Posterior cingulate gyrus (tissue), 11 donors: ENCODE measurements at regions not wholly inside any gene's neighbourhood (a gene's known extent, or its start where the extent isn't known, plus 50 kb on each side); places are given as distances from the start of the nearest gene placed in this dataset.
A peak's percentile ranks its signal among the peaks of the same experiment; 100 is the strongest.

ENCODE experiments used
- DNase-seq, 10 donors: peaks; one replicate each; pipeline versions ENCODE4 v3.0.0 to v3.0.0-alpha.2; 2020 to 2021; ENCODE audit warnings: mixed read lengths in 3 of 10
- intact Hi-C: fragments of 100-400 bp; cut with DNase I; formaldehyde crosslinking; loops from one replicate; pipeline ENCODE4 v1.15.1; 2023

GRCh38 chr10:52636874-52637273 is 135.7 kb downstream of the MBL2 start:
- intact Hi-C loops, result no loop called here
- DNase-seq, result no peak

- intact Hi-C loops, result no loop called here
- DNase-seq, result no peak
Measured at GRCh38 chr10:52637592-52637991, 135.0 kb downstream of the MBL2 start.

GRCh38 chr10:52639652-52640051 is 132.9 kb downstream of the MBL2 start:
- no peak for DNase-seq
- intact Hi-C loops, result no loop called here

GRCh38 chr10:52642208-52642607 is 130.4 kb downstream of the MBL2 start:
- DNase-seq, result no peak
- intact Hi-C loops, result no loop called here

GRCh38 chr10:52644373-52645186 is 128.0 kb downstream of the MBL2 start:
- DNase-seq, result peak in 5 of 10 donors; percentile 21 to 70 (median 42)
- intact Hi-C loops, result loop anchor here (1.0 kb wide), 1 partner anchor 85 kb away; no protein-coding TSS in a partner anchor

- intact Hi-C loops, result no loop called here
- no peak for DNase-seq
Measured at GRCh38 chr10:52645187-52645758, 127.3 kb downstream of the MBL2 start.

GRCh38 chr10:52649511-52649910 is 123.1 kb downstream of the MBL2 start:
- intact Hi-C loops, result no loop called here

GRCh38 chr10:52650873-52651272 is 121.7 kb downstream of the MBL2 start:
- intact Hi-C loops, result no loop called here
- DNase-seq, result no peak

More at GRCh38 chr10:52649511-52649910, 123.1 kb downstream of the MBL2 start:
- no peak for DNase-seq

GRCh38 chr10:52651293-52651692 is 121.3 kb downstream of the MBL2 start:
- no peak for DNase-seq
- intact Hi-C loops, result no loop called here

GRCh38 chr10:52652431-52653262 is 119.9 kb downstream of the MBL2 start:
- DNase-seq, result peak in 1 of 10 donors; percentile 37
- intact Hi-C loops, result no loop called here

- DNase-seq, result peak in 6 of 10 donors; percentile 15 to 63 (median 34)
- intact Hi-C loops, result no loop called here
Measured at GRCh38 chr10:52653263-52653909, 119.2 kb downstream of the MBL2 start.

GRCh38 chr10:52654201-52654600 is 118.4 kb downstream of the MBL2 start:
- intact Hi-C loops, result no loop called here
- no peak for DNase-seq

GRCh38 chr10:52658112-52658511 is 114.5 kb downstream of the MBL2 start:
- intact Hi-C loops, result no loop called here
- no peak for DNase-seq

- intact Hi-C loops, result no loop called here
- no peak for DNase-seq
Measured at GRCh38 chr10:52659085-52659484, 113.5 kb downstream of the MBL2 start.

GRCh38 chr10:52662256-52662655 is 110.3 kb downstream of the MBL2 start:
- intact Hi-C loops, result no loop called here
- no peak for DNase-seq

GRCh38 chr10:52663161-52663560 is 109.4 kb downstream of the MBL2 start:
- no peak for DNase-seq
- intact Hi-C loops, result no loop called here

- intact Hi-C loops, result no loop called here
- no peak for DNase-seq
Measured at GRCh38 chr10:52664629-52665028, 108.0 kb downstream of the MBL2 start.

GRCh38 chr10:52665821-52666220 is 106.8 kb downstream of the MBL2 start:
- intact Hi-C loops, result no loop called here
- DNase-seq, result no peak

GRCh38 chr10:52666931-52667330 is 105.7 kb downstream of the MBL2 start:
- DNase-seq, result no peak
- intact Hi-C loops, result no loop called here

GRCh38 chr10:52668024-52668423 is 104.6 kb downstream of the MBL2 start:
- intact Hi-C loops, result no loop called here
- no peak for DNase-seq

- no peak for DNase-seq
- intact Hi-C loops, result no loop called here
Measured at GRCh38 chr10:52672880-52673279, 99.7 kb downstream of the MBL2 start.
